ENCODE measurements at regions not wholly inside any gene's neighbourhood (a gene's known extent, or its start where the extent isn't known, plus 50 kb on each side); places are given as distances from the start of the nearest gene placed in this dataset.

- TF ChIP-seq CTCF (IDR thresholded peaks at IDR 0.05) (no peak), POLR2A (IDR thresholded peaks at IDR 0.05) (no peak)
Observed at GRCh38 chr18:41731884-41732283, 223.2 kb upstream of the PIK3C3 start.
